Body of pancreas (tissue), 4 donors: ENCODE measurements at regions not wholly inside any gene's neighbourhood (a gene's known extent, or its start where the extent isn't known, plus 50 kb on each side); places are given as distances from the start of the nearest gene placed in this dataset.
A peak's percentile ranks its signal among the peaks of the same experiment; 100 is the strongest.
"Not testable (repeated sequence)": the region's sequence is repeated elsewhere in the genome, so short reads cannot be mapped to it uniquely, and the experiment has no call there.

Source experiments
- ATAC-seq: fragments of 150-250 bp; one replicate; pipeline ENCODE4 v1.9.1; 2016
- DNase-seq, 4 donors: peaks; one replicate each; pipeline ENCODE4 v3.0.0-alpha.2; 2019
- H3K27ac ChIP-seq, 4 donors: fragments of 200-600 bp; sonication (generic); 1 replicate in 3 of 4; 2 replicates in 1 of 4; pipeline versions ENCODE4 v1.5.1 to v1.6.1; 2016 to 2019; ENCODE audit warnings: mild to moderate bottlenecking in 1 of 4, mixed read lengths in 1 of 4, moderate library complexity in 1 of 4
- H3K27me3 ChIP-seq, 2 donors: fragments of 200-600 bp; sonication (generic); one replicate each; pipeline ENCODE4 v1.6.0; 2016; ENCODE audit warnings: mild to moderate bottlenecking in 1 of 2
- H3K36me3 ChIP-seq, 2 donors: fragments of 200-600 bp; sonication (generic); replicated peaks in 1 of 2; 2 replicates each; pipeline ENCODE4 v1.5.1; 2016; ENCODE audit warnings: low read depth in 2 of 2; ENCODE audit not compliant: insufficient read depth in 1 of 2
- H3K4me1 ChIP-seq: fragments of 200-600 bp; sonication (generic); one replicate; pipeline ENCODE4 v1.6.0; 2016
- H3K4me3 ChIP-seq, 2 donors: fragments of 200-600 bp; sonication (generic); 1 replicate in 1 of 2; 2 replicates in 1 of 2; pipeline ENCODE4 v1.5.1; 2016 to 2019
- H3K9me3 ChIP-seq, 3 donors: fragments of 200-600 bp; sonication (generic); 1 replicate in 2 of 3; 2 replicates in 1 of 3; pipeline ENCODE4 v1.5.1; 2016
- CTCF ChIP-seq, 7 experiments: fragments of 450-650 bp in 4 of 7; fragments of 200-600 bp in 3 of 7; sonication (generic) in 3 of 7; IDR thresholded peaks; one replicate each; pipeline ENCODE4 v1.5.1; 2016 to 2019; ENCODE audit warnings: antibody characterized with exemption in 7 of 7
- POLR2A ChIP-seq, 3 donors: fragments of 450-650 bp; IDR thresholded peaks; one replicate each; pipeline ENCODE4 v1.6.1; 2016; ENCODE audit warnings: antibody characterized with exemption in 3 of 3, mild to moderate bottlenecking in 2 of 3
- WGBS, 2 donors: methylation state at CpG; one replicate each; pipeline ENCODE4 v1.1.5; 2017; 5-methylcytosine and 5-hydroxymethylcytosine counted together
- intact Hi-C: fragments of 100-400 bp; cut with DNase I; formaldehyde crosslinking; loops from one replicate; pipeline ENCODE4 v1.15.1; 2023

GRCh38 chr3:126284258-126284904, 72.8 kb downstream of the KLF15 start:
- TF ChIP-seq CTCF (IDR thresholded peaks at IDR 0.05) (no peak), POLR2A (IDR thresholded peaks at IDR 0.05) (no peak)
- no peaks in the 10 kb centered on the region for H3K36me3 ChIP-seq
- DNase-seq (peak in 3 of 4 donors; percentile 34 to 67 (median 58)), ATAC-seq (peak; percentile 33)
- H3K27me3 ChIP-seq = no peaks in the 10 kb centered on the region
- no peak overlapping the region for H3K4me3 ChIP-seq
- WGBS, 2 donors = 58 to 60% methylated on average over 9 of the region's 9 CpGs
- intact Hi-C loops = no loop called here
- H3K9me3 ChIP-seq = no peaks in the 10 kb centered on the region
- H3K27ac ChIP-seq = no peak overlapping the region
- H3K4me1 ChIP-seq = peaks cover 27% of the 10 kb centered on the region

- H3K4me3 ChIP-seq, ATAC-seq, DNase-seq, H3K27ac ChIP-seq, H3K27me3 ChIP-seq, H3K9me3 ChIP-seq, H3K36me3 ChIP-seq, intact Hi-C loops: not testable (repeated sequence)
- WGBS, 2 donors = 83 to 85% methylated on average over 2 of the region's 2 CpGs
- peaks cover 27% of the 10 kb centered on the region for H3K4me1 ChIP-seq
Measured at GRCh38 chr3:126283651-126284050, 73.6 kb downstream of the KLF15 start.

- Histone ChIP-seq H3K4me1 (no peaks in the 10 kb centered on the region), H3K4me3 (no peak overlapping the region), H3K9me3 (no peaks in the 10 kb centered on the region), H3K27ac (no peak overlapping the region), H3K27me3 (no peaks in the 10 kb centered on the region), H3K36me3 (no peaks in the 10 kb centered on the region)
- TF ChIP-seq POLR2A (IDR thresholded peaks at IDR 0.05) (no peak), CTCF (IDR thresholded peaks at IDR 0.05) (no peak)
- DNase-seq (no peak), ATAC-seq (no peak)
- intact Hi-C loops = no loop called here
- 85 to 96% methylated on average over 1 of the region's 1 CpG for WGBS, 2 donors
Measured at GRCh38 chr3:126279853-126280252, 77.4 kb downstream of the KLF15 start.

GRCh38 chr3:126277629-126278378, 79.4 kb downstream of the KLF15 start:
- intact Hi-C loops = no loop called here
- Histone ChIP-seq H3K9me3 (no peaks in the 10 kb centered on the region), H3K4me3 (no peak overlapping the region), H3K36me3 (no peaks in the 10 kb centered on the region), H3K27me3 (no peaks in the 10 kb centered on the region), H3K27ac (no peak overlapping the region), H3K4me1 (peaks cover 10% of the 10 kb centered on the region)
- DNase-seq (no peak), ATAC-seq (no peak)
- WGBS, 2 donors = 91 to 98% methylated on average over 6 to 8 of the region's 8 CpGs
- TF ChIP-seq CTCF (IDR thresholded peaks at IDR 0.05) (no peak), POLR2A (IDR thresholded peaks at IDR 0.05) (no peak)

GRCh38 chr3:126275620-126275904, 81.6 kb downstream of the KLF15 start:
- TF ChIP-seq POLR2A (IDR thresholded peaks at IDR 0.05) (no peak), CTCF (IDR thresholded peaks at IDR 0.05) (no peak)
- peaks cover 32% of the 10 kb centered on the region for H3K4me1 ChIP-seq
- no peaks in the 10 kb centered on the region for H3K36me3 ChIP-seq
- H3K27ac ChIP-seq = no peak overlapping the region
- H3K9me3 ChIP-seq = no peaks in the 10 kb centered on the region
- WGBS, 2 donors = 87 to 100% methylated on average over 2 of the region's 2 CpGs
- DNase-seq (no peak), ATAC-seq (no peak)
- intact Hi-C loops = no loop called here
- H3K27me3 ChIP-seq = no peaks in the 10 kb centered on the region
- H3K4me3 ChIP-seq = no peak overlapping the region
